AG09309 (cell line): ENCODE measurements at regions not wholly inside any gene's neighbourhood (a gene's known extent, or its start where the extent isn't known, plus 50 kb on each side); places are given as distances from the start of the nearest gene placed in this dataset.

Source experiments
- DNase-seq: peaks from one replicate; pipeline ENCODE4 v3.0.0-alpha.2; 2010; ENCODE audit warnings: low read depth
- H3K4me3 ChIP-seq: 2 replicates; pipeline ENCODE4 v1.5.1; 2011; ENCODE audit warnings: mild to moderate bottlenecking, low read depth, low read length, moderate library complexity; ENCODE audit not compliant: control insufficient read depth
- CTCF ChIP-seq: IDR thresholded peaks from 2 replicates; pipeline ENCODE4 v1.5.1; 2011; ENCODE audit warnings: mild to moderate bottlenecking, low read depth, low read length, inconsistent platforms; ENCODE audit not compliant: insufficient read depth, control insufficient read depth; ENCODE audit errors: missing control alignments

- no peak overlapping the region for H3K4me3 ChIP-seq
- TF ChIP-seq CTCF, result no peak
- no peak for DNase-seq
Measured at GRCh38 chr1:47578026-47578720, 140.3 kb downstream of the FOXD2 start.

GRCh38 chr1:47578721-47579419 is 141.0 kb downstream of the FOXD2 start:
- H3K4me3 ChIP-seq, result no peak overlapping the region
- DNase-seq, result no peak
- TF ChIP-seq CTCF, result no peak

GRCh38 chr1:47579809-47580208 is 142.0 kb downstream of the FOXD2 start:
- no peak for TF ChIP-seq CTCF
- DNase-seq, result no peak
- no peak overlapping the region for H3K4me3 ChIP-seq

GRCh38 chr1:47580451-47580995 is 142.7 kb downstream of the FOXD2 start:
- TF ChIP-seq CTCF, result no peak
- no peak overlapping the region for H3K4me3 ChIP-seq
- no peak for DNase-seq

GRCh38 chr1:47582891-47583608 is 145.2 kb downstream of the FOXD2 start:
- DNase-seq, result no peak
- no peak overlapping the region for H3K4me3 ChIP-seq
- no peak for TF ChIP-seq CTCF

GRCh38 chr1:47584249-47584648 is 146.4 kb downstream of the FOXD2 start:
- TF ChIP-seq CTCF, result no peak
- DNase-seq, result no peak

More at GRCh38 chr1:47584249-47584648, 146.4 kb downstream of the FOXD2 start:
- no peak overlapping the region for H3K4me3 ChIP-seq
